T-cell (primary cell): ENCODE measurements at regions not wholly inside any gene's neighbourhood (a gene's known extent, or its start where the extent isn't known, plus 50 kb on each side); places are given as distances from the start of the nearest gene placed in this dataset.

ENCODE experiments used
- ATAC-seq, 4 experiments: fragments of 200-7000 bp in 3 of 4; fragments of 150-1000 bp in 1 of 4; cut with Tn5 transposase; replicated peaks in 1 of 4; 1 replicate in 3 of 4; 2 replicates in 1 of 4; pipeline ENCODE4 v1.10.0; 2021; ENCODE audit warnings: moderate library complexity in 3 of 4, mild to moderate bottlenecking in 2 of 4, moderate number of reproducible peaks in 1 of 4
- CTCF ChIA-PET, 2 donors: fragments of 300-600 bp; sonication (Branson Sonifier 250); formaldehyde crosslinking; loops; one replicate each; lab custom pipeline; 2022; ENCODE audit warnings: antibody characterized with exemption in 2 of 2; lab: Charles Lee
- POLR2A ChIA-PET, 2 donors: fragments of 300-600 bp; sonication (Branson Sonifier 250); formaldehyde crosslinking; loops; one replicate each; lab custom pipeline; 2022; ENCODE audit warnings: antibody characterized with exemption in 2 of 2; lab: Charles Lee
- DNase-seq, 35 experiments: peaks; one replicate each; pipeline versions ENCODE4 v3.0.0 to v3.0.0-alpha.2; 2013 to 2023
- H3K27ac ChIP-seq: one replicate; pipeline ENCODE4 v1.5.1; 2013; ENCODE audit warnings: low read length
- H3K27me3 ChIP-seq, 2 experiments: replicated peaks in 1 of 2; 1 replicate in 1 of 2; 2 replicates in 1 of 2; pipeline versions ENCODE4 v1.6.1 to v1.7.0; 2013; ENCODE audit warnings: low read length in 1 of 2, mixed read lengths in 1 of 2; ENCODE audit not compliant: control insufficient read depth in 2 of 2, insufficient read depth in 2 of 2; ENCODE audit errors: extremely low read depth in 1 of 2
- H3K36me3 ChIP-seq, 2 donors: 1 replicate in 1 of 2; 2 replicates in 1 of 2; pipeline versions ENCODE4 v1.6.1 to v1.7.0; 2013; ENCODE audit warnings: low read length in 1 of 2; ENCODE audit not compliant: control insufficient read depth in 2 of 2, insufficient read depth in 1 of 2; ENCODE audit errors: extremely low read depth in 1 of 2
- H3K4me1 ChIP-seq, 2 experiments: 1 replicate in 1 of 2; 2 replicates in 1 of 2; pipeline versions ENCODE4 v1.6.1 to v1.7.0; 2013; ENCODE audit warnings: low read length in 2 of 2, mixed read lengths in 1 of 2; ENCODE audit not compliant: insufficient read depth in 2 of 2, control insufficient read depth in 1 of 2; ENCODE audit errors: extremely low read depth in 1 of 2
- H3K4me3 ChIP-seq, 2 donors: 1 replicate in 1 of 2; 2 replicates in 1 of 2; pipeline versions ENCODE4 v1.5.1 to v1.7.0; 2013; ENCODE audit warnings: mild to moderate bottlenecking in 2 of 2, low read length in 1 of 2, moderate library complexity in 1 of 2; ENCODE audit not compliant: control insufficient read depth in 1 of 2; ENCODE audit errors: extremely low read depth in 1 of 2
- H3K9me3 ChIP-seq: 2 replicates; pipeline ENCODE4 v1.7.0; 2013
- H3K27ac Mint-ChIP-seq, 2 donors: one replicate each; pipeline ENCODE4 v1.8.0; 2020 to 2021; ENCODE audit warnings: mild to moderate bottlenecking in 2 of 2, mixed read lengths in 2 of 2
- H3K27me3 Mint-ChIP-seq, 2 donors: one replicate each; pipeline ENCODE4 v1.8.0; 2021 to 2022; ENCODE audit warnings: mixed read lengths in 2 of 2
- H3K36me3 Mint-ChIP-seq: one replicate; pipeline ENCODE4 v1.8.0; 2021; ENCODE audit warnings: mixed read lengths
- H3K4me1 Mint-ChIP-seq, 3 donors: one replicate each; pipeline ENCODE4 v1.8.0; 2020 to 2022; ENCODE audit warnings: mixed read lengths in 3 of 3, mild to moderate bottlenecking in 1 of 3
- H3K4me3 Mint-ChIP-seq, 3 donors: one replicate each; pipeline ENCODE4 v1.8.0; 2020 to 2022; ENCODE audit warnings: mild to moderate bottlenecking in 3 of 3, mixed read lengths in 3 of 3, moderate library complexity in 3 of 3
- H3K9me3 Mint-ChIP-seq, 3 donors: one replicate each; pipeline ENCODE4 v1.8.0; 2020 to 2022; ENCODE audit warnings: mixed read lengths in 3 of 3
- WGBS: methylation state at CpG from one replicate; pipeline ENCODE4 v1.1.5; 2013; ENCODE audit warnings: missing lambda C conversion rate; ENCODE audit not compliant: insufficient coverage; 5-methylcytosine and 5-hydroxymethylcytosine counted together

DNA sequence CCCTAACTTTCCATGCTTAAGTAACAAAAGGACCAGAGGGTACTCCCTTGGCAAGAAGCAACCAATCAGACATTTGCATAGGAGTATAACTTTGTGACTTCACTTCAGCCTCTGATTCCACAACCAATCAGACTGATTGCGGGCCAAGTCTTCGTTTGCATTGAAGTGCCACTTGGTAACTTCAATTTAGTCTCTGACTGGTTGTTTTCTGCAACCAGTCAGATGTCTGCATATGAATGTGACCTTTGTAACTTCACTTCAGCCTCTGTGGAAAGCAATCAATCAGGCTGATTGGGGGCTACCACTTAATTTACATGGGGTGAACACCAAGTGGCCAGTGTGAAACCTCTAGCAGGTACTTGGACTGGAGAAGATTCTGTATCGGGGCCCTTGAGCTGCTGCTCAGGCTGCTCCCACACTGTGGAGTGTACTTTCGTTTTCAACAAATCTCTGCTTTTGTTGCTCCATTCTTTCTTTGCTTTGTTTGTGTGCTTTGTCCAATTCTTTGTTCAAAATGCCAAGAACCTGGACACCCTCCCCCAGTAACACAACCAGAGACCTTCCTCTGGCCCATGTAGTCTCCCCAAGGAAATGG lies 241.5 kb downstream of the ACKR3 start:
- ChIA-PET CTCF (no interaction called here), POLR2A (interaction anchor here in 1 of 2 donors (0.7 kb wide), 1 partner anchor 61 kb away, joined by 3 read pairs; no protein-coding TSS in a partner anchor)
- Mint-ChIP-seq H3K27ac (no peak overlapping the region), H3K9me3 (peaks cover 5 to 25% (median 16%) of the 10 kb centered on the region in 3 donors), H3K27me3 (peaks cover 2 to 10% of the 10 kb centered on the region in 2 donors), H3K36me3 (peaks cover 3% of the 10 kb centered on the region), H3K4me1 (no peaks in the 10 kb centered on the region), H3K4me3 (no peak overlapping the region)
- no peak overlapping the region for H3K27ac ChIP-seq
- H3K27me3 ChIP-seq: peaks cover 0 to 10% of the 10 kb centered on the region in 2 experiments
- no peak for ATAC-seq
- H3K36me3 ChIP-seq: no peaks in the 10 kb centered on the region
- H3K4me3 ChIP-seq: no peak overlapping the region
- H3K9me3 ChIP-seq: peaks cover 2% of the 10 kb centered on the region
- no peak for DNase-seq
- no peaks in the 10 kb centered on the region for H3K4me1 ChIP-seq
- WGBS: 100% methylated on average over 3 of the region's 4 CpGs

GRCh38 chr2:236813766-236814165 lies 244.1 kb downstream of the ACKR3 start:
- no peak overlapping the region for H3K27ac Mint-ChIP-seq

DNA sequence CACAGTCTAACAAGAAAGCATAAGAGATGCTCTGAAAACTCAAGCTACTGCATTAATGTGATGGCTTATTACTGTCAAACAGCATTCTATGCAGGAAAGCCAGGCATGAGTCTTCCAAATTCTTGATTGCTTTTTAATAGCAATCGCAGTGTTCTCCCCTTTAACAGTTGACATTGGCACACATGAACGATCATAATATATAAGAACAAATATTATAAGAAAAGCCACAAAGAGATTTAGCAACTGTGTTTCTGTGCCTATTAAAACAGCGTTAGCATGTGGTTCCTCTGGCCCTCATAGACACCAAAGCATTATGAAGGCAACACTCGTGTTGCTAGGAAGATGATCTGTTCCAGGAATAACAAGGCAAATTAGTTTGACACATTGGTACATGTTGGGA lies 245.0 kb downstream of the ACKR3 start:
- Histone ChIP-seq H3K9me3 (no peaks in the 10 kb centered on the region), H3K27me3 (peaks cover 0 to 27% of the 10 kb centered on the region in 2 experiments), H3K27ac (no peak overlapping the region), H3K36me3 (no peaks in the 10 kb centered on the region), H3K4me1 (no peaks in the 10 kb centered on the region), H3K4me3 (no peak overlapping the region)
- ATAC-seq (no peak), DNase-seq (no peak)
- POLR2A ChIA-PET: no interaction called here
- H3K27me3 Mint-ChIP-seq: peaks cover 15 to 18% of the 10 kb centered on the region in 2 donors
- H3K36me3 Mint-ChIP-seq: no peaks in the 10 kb centered on the region
- H3K9me3 Mint-ChIP-seq: peaks cover 0 to 8% (median 8%) of the 10 kb centered on the region in 3 donors
- H3K4me1 Mint-ChIP-seq: no peaks in the 10 kb centered on the region
- WGBS: no CpG with 5 or more reads among the region's 4 CpGs
- CTCF ChIA-PET: no interaction called here
- H3K27ac Mint-ChIP-seq: no peak overlapping the region
- no peak overlapping the region for H3K4me3 Mint-ChIP-seq

More at GRCh38 chr2:236813766-236814165, 244.1 kb downstream of the ACKR3 start:
- H3K9me3 ChIP-seq: peaks cover 2% of the 10 kb centered on the region
- Mint-ChIP-seq H3K4me1 (no peaks in the 10 kb centered on the region), H3K4me3 (no peak overlapping the region), H3K9me3 (peaks cover 0 to 13% (median 10%) of the 10 kb centered on the region in 3 donors), H3K27me3 (peaks cover 6 to 12% of the 10 kb centered on the region in 2 donors), H3K36me3 (no peaks in the 10 kb centered on the region)
- no peaks in the 10 kb centered on the region for H3K4me1 ChIP-seq
- ChIA-PET POLR2A (no interaction called here), CTCF (interaction anchor here in 1 of 2 donors (0.7 kb wide), 1 partner anchor 46 kb away, joined by 5 read pairs; no protein-coding TSS in a partner anchor)
- no peak for ATAC-seq
- H3K36me3 ChIP-seq: no peaks in the 10 kb centered on the region
- no peak for DNase-seq
- H3K4me3 ChIP-seq: no peak overlapping the region
- no peak overlapping the region for H3K27ac ChIP-seq
- 0% methylated on average over 1 of the region's 4 CpGs for WGBS
- H3K27me3 ChIP-seq: peaks cover 0 to 25% of the 10 kb centered on the region in 2 experiments

DNA sequence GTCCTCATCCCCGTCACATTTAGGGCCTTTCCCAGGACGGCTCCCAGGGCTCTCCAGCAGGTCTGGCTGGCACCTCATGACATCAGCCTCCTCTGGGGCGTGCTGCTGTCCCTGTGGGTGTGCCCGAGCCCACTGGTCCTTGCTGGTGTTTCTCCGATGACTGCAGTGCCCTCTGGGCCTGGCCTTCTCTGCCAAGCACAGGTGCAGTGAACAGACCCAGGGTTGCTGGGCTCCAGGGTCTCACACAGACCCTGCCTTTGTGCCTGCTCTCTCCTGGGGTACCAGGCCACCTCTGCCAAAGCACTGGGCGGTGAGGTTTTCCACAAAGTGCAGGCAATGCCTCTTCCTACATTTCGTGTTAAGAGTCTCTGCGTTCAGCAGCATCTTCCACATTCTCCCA lies 246.1 kb downstream of the ACKR3 start:
- Histone ChIP-seq H3K27ac (no peak overlapping the region), H3K4me3 (no peak overlapping the region), H3K27me3 (peaks cover 0 to 33% of the 10 kb centered on the region in 2 experiments), H3K36me3 (no peaks in the 10 kb centered on the region), H3K9me3 (no peaks in the 10 kb centered on the region), H3K4me1 (no peaks in the 10 kb centered on the region)
- CTCF ChIA-PET: no interaction called here
- POLR2A ChIA-PET: no interaction called here
- 67% methylated on average over 8 of the region's 8 CpGs for WGBS
- ATAC-seq (no peak), DNase-seq (no peak)
- Mint-ChIP-seq H3K36me3 (no peaks in the 10 kb centered on the region), H3K27me3 (peaks cover 15 to 21% of the 10 kb centered on the region in 2 donors), H3K9me3 (peaks cover 0 to 2% (median 0%) of the 10 kb centered on the region in 3 donors), H3K27ac (no peak overlapping the region), H3K4me1 (no peaks in the 10 kb centered on the region), H3K4me3 (no peak overlapping the region)

DNA sequence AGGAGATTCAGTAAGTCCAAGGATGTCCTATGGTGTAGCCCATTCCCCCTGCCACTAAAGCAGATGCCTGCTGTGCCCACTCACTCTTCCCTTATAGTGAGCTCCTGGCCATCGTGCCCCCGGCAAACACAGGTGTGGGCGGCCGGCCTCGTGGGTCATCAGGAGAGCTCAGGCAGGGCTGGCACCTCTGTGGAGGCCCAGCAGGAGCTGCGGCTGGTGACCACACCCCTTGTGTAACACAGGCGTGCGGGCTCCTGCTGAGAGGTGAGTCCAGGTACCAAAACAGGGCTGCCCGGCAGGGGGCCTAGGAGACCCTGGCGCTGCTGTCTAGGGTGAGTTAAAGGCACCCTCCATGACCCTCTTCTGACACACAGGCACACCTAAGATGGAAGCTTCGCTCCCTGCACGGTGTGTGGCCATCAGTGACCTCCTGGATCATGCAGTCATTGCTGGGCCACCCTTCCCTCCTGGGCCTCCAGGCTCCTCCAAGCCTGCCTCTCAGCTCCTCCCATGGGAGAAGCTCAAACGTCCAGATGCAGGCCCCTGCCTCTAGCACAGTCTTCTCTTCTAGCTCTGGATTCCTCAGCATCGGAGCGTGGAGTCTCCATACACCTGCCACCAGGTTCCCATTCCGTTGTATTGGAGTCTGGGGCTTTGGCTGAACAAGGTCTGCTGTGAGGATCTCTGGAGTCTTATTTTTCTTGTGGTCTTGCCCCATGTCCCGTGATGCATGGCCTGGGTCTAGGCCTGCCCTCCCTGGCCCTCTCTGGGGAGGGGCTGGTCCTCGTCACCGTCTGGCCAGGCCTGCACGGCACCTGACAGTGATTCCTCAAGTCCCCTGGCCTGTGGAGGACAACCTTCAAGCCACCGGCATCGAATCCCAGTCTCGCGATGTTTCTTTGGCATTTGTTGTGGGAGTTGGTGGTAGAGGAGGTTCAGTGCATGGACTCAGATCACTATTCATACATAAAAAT lies 246.9 kb downstream of the ACKR3 start:
- DNase-seq (no peak), ATAC-seq (no peak)
- no peaks in the 10 kb centered on the region for H3K9me3 ChIP-seq
- Mint-ChIP-seq H3K4me3 (no peak overlapping the region), H3K36me3 (no peaks in the 10 kb centered on the region), H3K27me3 (peaks cover 16 to 26% of the 10 kb centered on the region in 2 donors), H3K27ac (no peak overlapping the region), H3K4me1 (no peaks in the 10 kb centered on the region), H3K9me3 (peaks cover 0 to 7% (median 0%) of the 10 kb centered on the region in 3 donors)
- POLR2A ChIA-PET: no interaction called here
- no peak overlapping the region for H3K4me3 ChIP-seq
- WGBS: 82% methylated on average over 12 of the region's 24 CpGs
- H3K4me1 ChIP-seq: no peaks in the 10 kb centered on the region
- H3K27me3 ChIP-seq: peaks cover 0 to 33% of the 10 kb centered on the region in 2 experiments
- CTCF ChIA-PET: no interaction called here
- no peak overlapping the region for H3K27ac ChIP-seq
- no peaks in the 10 kb centered on the region for H3K36me3 ChIP-seq

DNA sequence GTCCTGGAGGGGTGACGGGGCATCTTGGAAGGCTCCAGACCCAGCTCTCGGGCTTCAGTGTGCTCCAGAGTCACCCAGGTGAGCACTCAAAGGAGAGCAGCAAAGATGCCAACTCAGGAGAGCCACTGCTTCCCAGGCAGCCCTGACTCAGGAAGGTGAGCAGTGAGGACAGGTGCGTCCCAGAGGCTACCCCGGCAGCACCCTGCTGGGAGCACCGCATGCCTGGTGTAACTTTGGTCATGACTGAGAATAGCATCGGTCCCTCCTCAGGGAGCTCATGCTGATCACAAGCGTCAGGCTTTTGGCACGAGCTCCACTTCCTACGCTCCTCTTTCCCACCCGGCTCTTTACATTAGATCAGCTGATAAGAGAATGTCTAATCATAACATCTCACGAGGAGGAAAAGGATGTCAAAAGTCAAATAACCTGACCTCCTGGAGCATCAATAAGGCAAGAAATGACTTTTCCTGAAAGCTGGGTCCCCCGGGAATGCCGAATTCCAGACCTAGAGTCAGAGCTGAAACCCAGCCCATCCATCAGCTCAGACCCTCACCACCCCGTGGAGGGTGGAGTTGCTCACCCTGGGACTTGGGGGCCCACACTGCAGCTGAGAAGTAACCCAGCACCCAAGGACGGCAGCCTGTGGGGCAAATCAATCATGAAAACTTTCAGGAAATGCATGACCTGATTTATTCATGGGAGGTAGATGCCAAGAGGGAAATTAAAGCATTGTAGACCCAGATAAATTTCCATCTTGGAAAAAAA lies 248.8 kb downstream of the ACKR3 start:
- H3K4me1 ChIP-seq: no peaks in the 10 kb centered on the region
- peaks cover 16 to 26% of the 10 kb centered on the region in 2 donors for H3K27me3 Mint-ChIP-seq
- no peak overlapping the region for H3K4me3 Mint-ChIP-seq
- peaks cover 3 to 11% (median 6%) of the 10 kb centered on the region in 3 donors for H3K9me3 Mint-ChIP-seq
- ChIA-PET CTCF (no interaction called here), POLR2A (no interaction called here)
- no peaks in the 10 kb centered on the region for H3K36me3 Mint-ChIP-seq
- no peak for ATAC-seq
- DNase-seq: no peak
- H3K27ac Mint-ChIP-seq: no peak overlapping the region
- no peaks in the 10 kb centered on the region for H3K4me1 Mint-ChIP-seq
- no peak overlapping the region for H3K4me3 ChIP-seq
- H3K36me3 ChIP-seq: no peaks in the 10 kb centered on the region
- 63% methylated on average over 4 of the region's 15 CpGs for whole genome bisulfite sequencing
- H3K27me3 ChIP-seq: peaks cover 0 to 33% of the 10 kb centered on the region in 2 experiments
- H3K9me3 ChIP-seq: no peaks in the 10 kb centered on the region
- no peak overlapping the region for H3K27ac ChIP-seq
